ENCODE measurements at regions not wholly inside any gene's neighbourhood (a gene's known extent, or its start where the extent isn't known, plus 50 kb on each side); places are given as distances from the start of the nearest gene placed in this dataset.
A peak's percentile ranks its signal among the peaks of the same experiment; 100 is the strongest.

DNA sequence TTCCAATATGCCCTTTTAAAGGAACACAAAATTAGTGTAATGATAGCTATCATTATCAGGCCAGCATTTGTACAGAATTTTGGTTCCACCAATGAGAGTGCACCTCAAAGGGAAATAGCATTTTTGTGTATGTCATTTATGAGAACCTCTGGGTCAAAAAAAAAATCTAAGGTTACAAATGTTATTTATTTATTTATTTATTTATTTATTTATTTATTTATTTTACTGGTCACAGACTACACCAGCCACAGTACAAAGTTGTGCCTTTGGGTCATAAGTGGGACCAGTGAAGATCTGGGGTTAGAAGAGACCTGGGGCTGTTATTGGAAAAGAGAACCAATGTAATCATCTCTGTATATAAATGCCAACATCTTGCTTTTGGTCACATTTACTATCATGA lies 523.9 kb downstream of the CETN3 start:
- no peaks in the 10 kb centered on the region for H3K9me2 ChIP-seq (replicated peaks; ENCODE audit: insufficient read depth)
- H2AFZ ChIP-seq: no peak overlapping the region
- H3K36me3 ChIP-seq (replicated peaks; ENCODE audit: insufficient read depth, low read depth): no peaks in the 10 kb centered on the region
- H3K27me3 ChIP-seq: no peaks in the 10 kb centered on the region
- no peak overlapping the region for H3K27ac ChIP-seq
- H3K79me2 ChIP-seq: no peaks in the 10 kb centered on the region
- no peaks in the 10 kb centered on the region for H3K9me3 ChIP-seq (ENCODE audit: low read depth)
- no peak overlapping the region for H3K4me3 ChIP-seq
- TF ChIP-seq EZH2 (IDR thresholded peaks at IDR 0.05; ENCODE audit: borderline replicate concordance): no peak
- TF ChIP-seq EZH2phosphoT487 (IDR thresholded peaks at IDR 0.05; ENCODE audit: low read depth, severe bottlenecking, unreplicated experiment): no peak
- TF ChIP-seq, protein P1, sequence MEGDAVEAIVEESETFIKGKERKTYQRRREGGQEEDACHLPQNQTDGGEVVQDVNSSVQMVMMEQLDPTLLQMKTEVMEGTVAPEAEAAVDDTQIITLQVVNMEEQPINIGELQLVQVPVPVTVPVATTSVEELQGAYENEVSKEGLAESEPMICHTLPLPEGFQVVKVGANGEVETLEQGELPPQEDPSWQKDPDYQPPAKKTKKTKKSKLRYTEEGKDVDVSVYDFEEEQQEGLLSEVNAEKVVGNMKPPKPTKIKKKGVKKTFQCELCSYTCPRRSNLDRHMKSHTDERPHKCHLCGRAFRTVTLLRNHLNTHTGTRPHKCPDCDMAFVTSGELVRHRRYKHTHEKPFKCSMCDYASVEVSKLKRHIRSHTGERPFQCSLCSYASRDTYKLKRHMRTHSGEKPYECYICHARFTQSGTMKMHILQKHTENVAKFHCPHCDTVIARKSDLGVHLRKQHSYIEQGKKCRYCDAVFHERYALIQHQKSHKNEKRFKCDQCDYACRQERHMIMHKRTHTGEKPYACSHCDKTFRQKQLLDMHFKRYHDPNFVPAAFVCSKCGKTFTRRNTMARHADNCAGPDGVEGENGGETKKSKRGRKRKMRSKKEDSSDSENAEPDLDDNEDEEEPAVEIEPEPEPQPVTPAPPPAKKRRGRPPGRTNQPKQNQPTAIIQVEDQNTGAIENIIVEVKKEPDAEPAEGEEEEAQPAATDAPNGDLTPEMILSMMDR (IDR thresholded peaks at IDR 0.05; ENCODE audit: poor library complexity): no peak
- H3K4me1 ChIP-seq (ENCODE audit: insufficient read depth): no peaks in the 10 kb centered on the region
- no peak overlapping the region for H3K4me2 ChIP-seq
- no peak for DNase-seq (ENCODE audit: low spot score)
- H4K20me1 ChIP-seq (ENCODE audit: insufficient read depth, poor library complexity, severe bottlenecking): no peaks in the 10 kb centered on the region

DNA sequence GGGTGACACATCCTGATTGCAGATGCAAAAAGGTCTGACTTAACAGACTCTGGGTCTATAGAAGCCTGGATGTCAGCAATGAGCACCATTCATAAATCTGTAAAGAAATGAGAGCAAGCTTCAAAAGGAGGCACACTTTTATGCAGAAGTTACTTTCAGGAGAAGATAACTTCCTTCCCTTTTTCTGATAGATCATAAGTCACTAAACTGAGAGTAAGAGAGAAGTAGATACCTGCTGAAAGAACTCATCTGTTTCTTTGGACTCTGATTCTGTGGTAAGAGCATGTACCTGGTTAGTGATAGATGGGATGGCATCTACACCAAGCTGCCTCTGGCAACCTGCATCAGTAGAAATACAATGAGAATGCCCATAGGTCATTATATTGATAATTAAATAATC lies 525.6 kb downstream of the CETN3 start:
- Histone ChIP-seq H3K4me1 (ENCODE audit: insufficient read depth) (no peaks in the 10 kb centered on the region), H3K27ac (no peak overlapping the region), H4K20me1 (ENCODE audit: insufficient read depth, poor library complexity, severe bottlenecking) (no peaks in the 10 kb centered on the region)

DNA sequence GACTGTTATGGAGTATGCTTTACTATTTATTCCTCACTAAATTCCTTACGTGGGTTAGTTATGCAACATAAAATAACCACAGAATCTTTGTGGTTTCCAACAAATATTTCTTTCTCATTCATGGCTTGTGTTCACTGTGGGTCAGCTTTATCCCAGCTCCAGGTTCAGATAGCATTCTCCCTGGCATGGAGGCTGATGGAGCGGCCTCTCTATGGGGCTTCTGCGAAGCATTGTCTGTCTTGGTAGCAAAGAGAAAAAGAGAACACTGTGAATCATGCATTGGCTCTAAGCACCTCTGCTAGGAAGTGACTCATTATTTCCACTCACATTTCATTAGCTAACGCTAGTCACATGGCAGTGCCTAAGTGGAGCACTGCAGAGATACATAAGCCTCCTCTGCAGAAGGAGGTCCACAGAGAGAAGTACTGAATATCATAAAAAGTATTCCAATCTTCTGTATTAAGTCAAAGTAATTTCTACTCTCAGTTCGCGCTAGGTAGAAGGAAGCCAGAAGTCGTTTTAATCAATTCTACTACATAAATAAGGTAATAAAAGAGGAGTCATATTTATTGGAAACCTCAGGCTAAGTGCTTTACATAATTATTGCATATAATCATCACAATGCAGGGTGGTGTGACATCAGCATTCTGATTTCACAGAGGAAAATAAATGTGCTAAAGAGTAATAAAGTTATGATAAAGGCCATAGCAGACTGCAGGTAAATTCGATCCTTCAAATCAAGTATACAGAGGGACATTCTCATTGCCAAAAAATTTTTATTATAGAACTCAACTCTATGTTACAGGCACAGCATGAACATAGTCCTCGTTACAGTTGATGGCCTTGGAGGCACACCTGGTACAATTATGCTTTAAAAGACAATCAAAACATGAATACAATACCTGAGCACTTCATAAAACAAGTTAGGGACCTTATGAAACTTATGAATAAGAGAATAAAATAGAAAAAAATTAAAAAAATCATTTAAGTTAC lies 531.1 kb downstream of the CETN3 start:
- H3K4me3 ChIP-seq: no peak overlapping the region
- 84% methylated on average over 9 of the region's 9 CpGs for WGBS (ENCODE audit: low lambda C conversion rate, missing lambda C conversion rate)
- no peaks in the 10 kb centered on the region for H4K20me1 ChIP-seq (ENCODE audit: insufficient read depth, poor library complexity, severe bottlenecking)
- no peak overlapping the region for H3K4me2 ChIP-seq
- H3K79me2 ChIP-seq: no peaks in the 10 kb centered on the region
- no peaks in the 10 kb centered on the region for H3K36me3 ChIP-seq (replicated peaks; ENCODE audit: insufficient read depth, low read depth)
- no peaks in the 10 kb centered on the region for H3K9me3 ChIP-seq (ENCODE audit: low read depth)
- peak; percentile 60 for DNase-seq (ENCODE audit: low spot score)
- H3K27me3 ChIP-seq: no peaks in the 10 kb centered on the region
- no peaks in the 10 kb centered on the region for H3K4me1 ChIP-seq (ENCODE audit: insufficient read depth)
- H3K27ac ChIP-seq: peak overlapping the region; percentile 12
- no peaks in the 10 kb centered on the region for H3K9me2 ChIP-seq (replicated peaks; ENCODE audit: insufficient read depth)
- H2AFZ ChIP-seq: no peak overlapping the region
- TF ChIP-seq, protein P1 (IDR thresholded peaks at IDR 0.05; ENCODE audit: poor library complexity): no peak
- no peak for TF ChIP-seq EZH2phosphoT487 (IDR thresholded peaks at IDR 0.05; ENCODE audit: low read depth, severe bottlenecking, unreplicated experiment)
- TF ChIP-seq EZH2 (IDR thresholded peaks at IDR 0.05; ENCODE audit: borderline replicate concordance): no peak

More for the DNA sequence above, 525.6 kb downstream of the CETN3 start:
- no peak overlapping the region for H2AFZ ChIP-seq
- H3K4me3 ChIP-seq: no peak overlapping the region
- no peaks in the 10 kb centered on the region for H3K9me2 ChIP-seq (replicated peaks; ENCODE audit: insufficient read depth)
- TF ChIP-seq EZH2 (IDR thresholded peaks at IDR 0.05; ENCODE audit: borderline replicate concordance): no peak
- TF ChIP-seq, protein P1 (IDR thresholded peaks at IDR 0.05; ENCODE audit: poor library complexity): no peak
- no peak for TF ChIP-seq EZH2phosphoT487 (IDR thresholded peaks at IDR 0.05; ENCODE audit: low read depth, severe bottlenecking, unreplicated experiment)
- H3K4me2 ChIP-seq: no peak overlapping the region
- H3K36me3 ChIP-seq (replicated peaks; ENCODE audit: insufficient read depth, low read depth): no peaks in the 10 kb centered on the region
- no peaks in the 10 kb centered on the region for H3K27me3 ChIP-seq
- H3K79me2 ChIP-seq: no peaks in the 10 kb centered on the region
- DNase-seq (ENCODE audit: low spot score): no peak
- no peaks in the 10 kb centered on the region for H3K9me3 ChIP-seq (ENCODE audit: low read depth)
